Coronary artery (tissue), 2 donors: ENCODE measurements at regions not wholly inside any gene's neighbourhood (a gene's known extent, or its start where the extent isn't known, plus 50 kb on each side); places are given as distances from the start of the nearest gene placed in this dataset.

Source experiments
- DNase-seq: peaks from one replicate; pipeline ENCODE4 v3.0.0-alpha.2; 2017; ENCODE audit warnings: low spot score
- H3K27ac ChIP-seq, 2 donors: fragments of 200-600 bp; sonication (generic); one replicate each; pipeline ENCODE4 v1.5.1; 2016 to 2019
- H3K4me3 ChIP-seq: fragments of 200-600 bp; sonication (generic); 2 replicates; pipeline ENCODE4 v1.5.1; 2016; ENCODE audit warnings: mild to moderate bottlenecking, moderate library complexity
- CTCF ChIP-seq: fragments of 200-600 bp; sonication (generic); IDR thresholded peaks from one replicate; pipeline ENCODE4 v1.5.1; 2019; ENCODE audit warnings: antibody characterized with exemption

- no peak overlapping the region for H3K4me3 ChIP-seq
- no peak overlapping the region for H3K27ac ChIP-seq
- no peak for DNase-seq
- no peak for TF ChIP-seq CTCF
Observed at GRCh38 chr17:62865586-62865985, 57.5 kb upstream of the MARCHF10 start.

GRCh38 chr17:62862251-62862650 is 54.1 kb upstream of the MARCHF10 start:
- Histone ChIP-seq H3K4me3 (no peak overlapping the region), H3K27ac (no peak overlapping the region)
- peak; percentile 12 for DNase-seq
- no peak for TF ChIP-seq CTCF

- no peak for TF ChIP-seq CTCF
- DNase-seq: peak; percentile 47
- Histone ChIP-seq H3K4me3 (no peak overlapping the region), H3K27ac (no peak overlapping the region)
Observed at GRCh38 chr17:62860962-62861873, 53.1 kb upstream of the MARCHF10 start.

- peak; percentile 47 for DNase-seq
- no peak for TF ChIP-seq CTCF
- Histone ChIP-seq H3K4me3 (no peak overlapping the region), H3K27ac (no peak overlapping the region)
Observed at GRCh38 chr17:62859146-62859545, 51.0 kb upstream of the MARCHF10 start.
